ENCODE measurements at regions not wholly inside any gene's neighbourhood (a gene's known extent, or its start where the extent isn't known, plus 50 kb on each side); places are given as distances from the start of the nearest gene placed in this dataset.
"Not testable (repeated sequence)": the region's sequence is repeated elsewhere in the genome, so short reads cannot be mapped to it uniquely, and the experiment has no call there.

DNA sequence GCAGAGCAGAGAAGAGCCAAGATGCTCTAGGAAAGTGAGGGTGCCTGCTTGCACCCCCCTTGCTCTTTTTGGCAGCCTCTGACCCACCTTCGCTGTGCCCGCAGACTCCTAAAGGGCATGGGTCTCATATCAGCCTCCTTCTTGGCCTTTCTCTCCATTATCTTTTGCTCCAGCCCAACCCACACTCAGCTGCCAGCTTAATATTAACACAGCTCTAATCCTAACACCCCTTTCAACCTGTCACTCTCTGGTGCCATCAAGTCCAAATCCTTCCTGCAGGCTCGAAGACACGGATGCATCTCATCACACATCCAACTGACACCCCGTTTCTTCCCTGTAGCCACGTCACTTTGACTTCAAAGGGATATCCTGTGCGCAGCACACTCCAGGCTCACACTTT is 171.6 kb upstream of the AUTS2 start:
- DNase-seq (no peak), ATAC-seq (replicated peaks in 1 of 4) (no peak)
- Histone ChIP-seq H3K4me3 (ENCODE audit: control insufficient read depth in 1 of 2, extremely low read depth in 1 of 2, low read length in 1 of 2) (no peak overlapping the region), H3K9me3 (no peaks in the 10 kb centered on the region), H3K36me3 (ENCODE audit: control insufficient read depth in 2 of 2, extremely low read depth in 1 of 2, insufficient read depth in 1 of 2, low read length in 1 of 2) (no peaks in the 10 kb centered on the region), H3K27me3 (replicated peaks in 1 of 2; ENCODE audit: control insufficient read depth in 2 of 2, extremely low read depth in 1 of 2, insufficient read depth in 2 of 2, low read length in 1 of 2) (peaks cover 0 to 24% of the 10 kb centered on the region in 2 experiments), H3K4me1 (ENCODE audit: control insufficient read depth in 1 of 2, extremely low read depth in 1 of 2, insufficient read depth in 2 of 2, low read length in 2 of 2) (peaks cover 0 to 4% of the 10 kb centered on the region in 2 experiments), H3K27ac (ENCODE audit: low read length) (no peak overlapping the region)
- ChIA-PET POLR2A (no interaction called here), CTCF (no interaction called here)
- Mint-ChIP-seq H3K27ac (no peak overlapping the region), H3K4me1 (peaks cover 1 to 14% (median 2%) of the 10 kb centered on the region in 3 donors), H3K36me3 (no peaks in the 10 kb centered on the region), H3K9me3 (peaks cover 0 to 12% (median 8%) of the 10 kb centered on the region in 3 donors), H3K27me3 (peaks cover 6 to 23% of the 10 kb centered on the region in 2 donors), H3K4me3 (no peak overlapping the region)
- 75% methylated on average over 7 of the region's 7 CpGs for WGBS (ENCODE audit: insufficient coverage)

DNA sequence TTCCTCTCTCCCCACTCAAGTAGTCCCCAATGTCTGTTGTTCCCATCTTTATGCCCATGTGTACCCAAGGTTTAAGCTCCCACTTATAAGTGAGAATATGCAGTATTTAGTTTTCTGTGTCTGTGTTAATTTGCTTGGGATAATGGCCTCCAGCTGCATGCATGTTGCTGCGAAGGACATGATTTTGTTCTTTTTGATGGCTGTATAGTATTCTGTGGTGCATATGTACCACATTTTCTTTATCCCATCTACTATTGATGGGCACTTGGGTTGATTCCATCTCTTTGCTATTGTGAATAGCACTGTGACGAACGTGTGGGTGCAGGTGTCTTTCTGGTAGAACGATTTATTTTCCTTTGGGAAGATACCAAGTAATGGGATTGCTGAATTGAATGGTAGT is 170.2 kb upstream of the AUTS2 start:
- H3K36me3 Mint-ChIP-seq, result no peaks in the 10 kb centered on the region
- Histone ChIP-seq H3K36me3 (ENCODE audit: control insufficient read depth in 2 of 2, extremely low read depth in 1 of 2, insufficient read depth in 1 of 2, low read length in 1 of 2) (no peaks in the 10 kb centered on the region), H3K4me1 (ENCODE audit: control insufficient read depth in 1 of 2, extremely low read depth in 1 of 2, insufficient read depth in 2 of 2, low read length in 2 of 2) (peaks cover 0 to 4% of the 10 kb centered on the region in 2 experiments), H3K4me3 (ENCODE audit: control insufficient read depth in 1 of 2, extremely low read depth in 1 of 2, low read length in 1 of 2) (no peak overlapping the region), H3K9me3 (no peaks in the 10 kb centered on the region), H3K27me3 (replicated peaks in 1 of 2; ENCODE audit: control insufficient read depth in 2 of 2, extremely low read depth in 1 of 2, insufficient read depth in 2 of 2, low read length in 1 of 2) (peaks cover 0 to 24% of the 10 kb centered on the region in 2 experiments), H3K27ac (ENCODE audit: low read length) (no peak overlapping the region)
- peaks cover 1 to 14% (median 2%) of the 10 kb centered on the region in 3 donors for H3K4me1 Mint-ChIP-seq
- H3K27me3 Mint-ChIP-seq, result peaks cover 6 to 27% of the 10 kb centered on the region in 2 donors
- peaks cover 0 to 10% (median 8%) of the 10 kb centered on the region in 3 donors for H3K9me3 Mint-ChIP-seq
- WGBS (ENCODE audit: insufficient coverage), result no CpG with 5 or more reads among the region's 4 CpGs
- DNase-seq (no peak), ATAC-seq (replicated peaks in 1 of 4) (no peak)
- CTCF ChIA-PET, result no interaction called here
- no peak overlapping the region for H3K27ac Mint-ChIP-seq
- H3K4me3 Mint-ChIP-seq, result no peak overlapping the region
- POLR2A ChIA-PET, result no interaction called here

DNA sequence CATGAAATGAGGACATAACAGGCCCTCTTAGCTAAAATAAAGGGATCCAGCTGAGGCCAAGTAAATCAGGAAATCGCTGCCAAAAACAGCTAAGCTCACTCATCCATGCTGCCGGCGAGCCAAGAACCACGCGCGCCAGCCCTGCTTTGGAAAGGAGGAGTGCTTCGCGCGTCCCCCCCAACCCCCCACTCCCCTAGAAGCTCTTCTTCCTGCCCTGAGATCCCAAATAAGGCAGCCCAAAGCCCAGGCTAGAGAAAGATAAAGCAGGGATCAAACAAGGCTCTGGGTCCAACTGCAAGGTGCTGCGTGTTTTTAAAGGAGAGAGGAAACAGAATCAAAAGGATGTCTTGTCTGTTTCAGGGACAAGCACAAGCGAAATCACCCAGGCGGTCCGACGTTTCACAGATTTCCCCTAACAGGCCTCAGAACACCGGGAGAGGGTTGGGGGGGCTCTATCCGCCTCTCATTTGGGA is 168.3 kb upstream of the AUTS2 start:
- no peak overlapping the region for H3K4me3 Mint-ChIP-seq
- H3K9me3 ChIP-seq, result no peaks in the 10 kb centered on the region
- H3K9me3 Mint-ChIP-seq, result peaks cover 0 to 13% (median 12%) of the 10 kb centered on the region in 3 donors
- no peak overlapping the region for H3K4me3 ChIP-seq (ENCODE audit: control insufficient read depth in 1 of 2, extremely low read depth in 1 of 2, low read length in 1 of 2)
- ChIA-PET POLR2A (no interaction called here), CTCF (no interaction called here)
- no peak overlapping the region for H3K27ac ChIP-seq (ENCODE audit: low read length)
- peaks cover 6 to 31% of the 10 kb centered on the region in 2 donors for H3K27me3 Mint-ChIP-seq
- H3K36me3 Mint-ChIP-seq, result no peaks in the 10 kb centered on the region
- no peaks in the 10 kb centered on the region for H3K36me3 ChIP-seq (ENCODE audit: control insufficient read depth in 2 of 2, extremely low read depth in 1 of 2, insufficient read depth in 1 of 2, low read length in 1 of 2)
- DNase-seq (no peak), ATAC-seq (replicated peaks in 1 of 4) (no peak)
- peaks cover 0 to 4% of the 10 kb centered on the region in 2 experiments for H3K4me1 ChIP-seq (ENCODE audit: control insufficient read depth in 1 of 2, extremely low read depth in 1 of 2, insufficient read depth in 2 of 2, low read length in 2 of 2)
- no peak overlapping the region for H3K27ac Mint-ChIP-seq
- H3K27me3 ChIP-seq (replicated peaks in 1 of 2; ENCODE audit: control insufficient read depth in 2 of 2, extremely low read depth in 1 of 2, insufficient read depth in 2 of 2, low read length in 1 of 2), result peaks cover 0 to 24% of the 10 kb centered on the region in 2 experiments
- H3K4me1 Mint-ChIP-seq, result peaks cover 1 to 14% (median 4%) of the 10 kb centered on the region in 3 donors
- WGBS (ENCODE audit: insufficient coverage), result 21% methylated on average over 2 of the region's 16 CpGs

DNA sequence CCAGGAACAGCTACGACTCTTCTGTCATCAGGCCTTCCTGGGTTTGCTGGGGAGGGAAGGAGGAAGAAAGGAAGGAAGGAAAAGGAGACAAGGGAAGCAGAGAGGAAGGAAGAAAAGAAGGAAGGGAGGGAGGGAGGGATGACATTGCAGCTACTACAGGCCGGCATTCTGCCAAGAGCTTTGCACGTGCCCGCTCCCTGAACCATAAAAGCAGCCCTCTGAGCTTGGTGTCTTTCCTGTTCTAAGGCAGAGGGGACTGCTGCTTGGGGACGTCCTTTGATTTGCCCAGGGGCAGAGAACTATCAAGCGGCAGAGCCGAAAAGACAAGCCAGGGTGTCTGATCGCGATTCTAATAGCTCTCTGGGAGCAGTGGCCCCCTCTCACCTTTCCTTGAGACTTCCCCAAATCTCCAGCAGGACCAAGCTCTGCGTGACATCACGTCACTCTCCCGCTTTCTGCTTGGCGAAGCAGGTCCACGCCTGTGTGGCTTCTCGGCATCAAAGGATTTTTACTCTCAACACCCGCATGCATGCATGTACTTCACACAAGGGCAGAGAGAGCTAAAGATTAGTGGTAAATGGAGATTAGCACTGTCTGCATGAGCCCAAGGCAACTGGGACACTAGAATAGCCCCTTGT is 167.8 kb upstream of the AUTS2 start:
- H3K36me3 Mint-ChIP-seq, result no peaks in the 10 kb centered on the region
- no peak overlapping the region for H3K4me3 ChIP-seq (ENCODE audit: control insufficient read depth in 1 of 2, extremely low read depth in 1 of 2, low read length in 1 of 2)
- 10% methylated on average over 9 of the region's 16 CpGs for WGBS (ENCODE audit: insufficient coverage)
- peaks cover 6 to 31% of the 10 kb centered on the region in 2 donors for H3K27me3 Mint-ChIP-seq
- peaks cover 0 to 13% (median 12%) of the 10 kb centered on the region in 3 donors for H3K9me3 Mint-ChIP-seq
- ChIA-PET POLR2A (no interaction called here), CTCF (no interaction called here)
- DNase-seq (no peak), ATAC-seq (replicated peaks in 1 of 4) (no peak)
- H3K9me3 ChIP-seq, result no peaks in the 10 kb centered on the region
- H3K27me3 ChIP-seq (replicated peaks in 1 of 2; ENCODE audit: control insufficient read depth in 2 of 2, extremely low read depth in 1 of 2, insufficient read depth in 2 of 2, low read length in 1 of 2), result peaks cover 0 to 24% of the 10 kb centered on the region in 2 experiments
- H3K27ac ChIP-seq (ENCODE audit: low read length), result no peak overlapping the region
- no peak overlapping the region for H3K27ac Mint-ChIP-seq
- H3K36me3 ChIP-seq (ENCODE audit: control insufficient read depth in 2 of 2, extremely low read depth in 1 of 2, insufficient read depth in 1 of 2, low read length in 1 of 2), result no peaks in the 10 kb centered on the region
- peaks cover 1 to 14% (median 4%) of the 10 kb centered on the region in 3 donors for H3K4me1 Mint-ChIP-seq
- H3K4me3 Mint-ChIP-seq, result no peak overlapping the region
- peaks cover 0 to 4% of the 10 kb centered on the region in 2 experiments for H3K4me1 ChIP-seq (ENCODE audit: control insufficient read depth in 1 of 2, extremely low read depth in 1 of 2, insufficient read depth in 2 of 2, low read length in 2 of 2)

DNA sequence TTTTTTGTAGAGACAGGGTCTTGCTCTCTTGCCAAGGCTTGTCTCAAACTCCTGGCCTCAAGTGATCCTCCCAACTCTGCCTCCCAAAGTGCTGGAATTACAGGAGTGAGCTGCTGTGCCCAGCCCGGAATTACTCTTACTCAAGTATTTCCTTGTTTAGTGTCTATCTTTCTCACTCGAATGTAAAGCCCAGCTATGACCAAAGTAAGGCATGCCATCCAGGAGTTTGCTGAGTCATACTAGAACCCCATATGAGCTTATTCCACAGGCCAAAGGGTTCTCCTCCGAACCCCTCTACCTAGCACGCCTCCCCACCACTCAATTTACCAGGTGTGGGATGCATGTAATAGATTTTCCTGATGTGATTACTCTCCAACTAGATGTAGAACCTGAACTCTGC is 166.6 kb upstream of the AUTS2 start:
- H3K36me3 Mint-ChIP-seq, result no peaks in the 10 kb centered on the region
- H3K4me3 Mint-ChIP-seq, result no peak overlapping the region
- Histone ChIP-seq H3K36me3 (ENCODE audit: control insufficient read depth in 2 of 2, extremely low read depth in 1 of 2, insufficient read depth in 1 of 2, low read length in 1 of 2) (no peaks in the 10 kb centered on the region), H3K4me1 (ENCODE audit: control insufficient read depth in 1 of 2, extremely low read depth in 1 of 2, insufficient read depth in 2 of 2, low read length in 2 of 2) (peaks cover 0 to 4% of the 10 kb centered on the region in 2 experiments), H3K27ac (ENCODE audit: low read length) (no peak overlapping the region), H3K27me3 (replicated peaks in 1 of 2; ENCODE audit: control insufficient read depth in 2 of 2, extremely low read depth in 1 of 2, insufficient read depth in 2 of 2, low read length in 1 of 2) (peaks cover 0 to 27% of the 10 kb centered on the region in 2 experiments), H3K9me3 (no peaks in the 10 kb centered on the region), H3K4me3 (ENCODE audit: control insufficient read depth in 1 of 2, extremely low read depth in 1 of 2, low read length in 1 of 2) (no peak overlapping the region)
- POLR2A ChIA-PET, result no interaction called here
- DNase-seq (no peak), ATAC-seq (replicated peaks in 1 of 4) (no peak)
- no peak overlapping the region for H3K27ac Mint-ChIP-seq
- peaks cover 1 to 14% (median 4%) of the 10 kb centered on the region in 3 donors for H3K4me1 Mint-ChIP-seq
- 83% methylated on average over 2 of the region's 4 CpGs for WGBS (ENCODE audit: insufficient coverage)
- peaks cover 6 to 31% of the 10 kb centered on the region in 2 donors for H3K27me3 Mint-ChIP-seq
- CTCF ChIA-PET, result no interaction called here
- H3K9me3 Mint-ChIP-seq, result peaks cover 0 to 13% (median 12%) of the 10 kb centered on the region in 3 donors

DNA sequence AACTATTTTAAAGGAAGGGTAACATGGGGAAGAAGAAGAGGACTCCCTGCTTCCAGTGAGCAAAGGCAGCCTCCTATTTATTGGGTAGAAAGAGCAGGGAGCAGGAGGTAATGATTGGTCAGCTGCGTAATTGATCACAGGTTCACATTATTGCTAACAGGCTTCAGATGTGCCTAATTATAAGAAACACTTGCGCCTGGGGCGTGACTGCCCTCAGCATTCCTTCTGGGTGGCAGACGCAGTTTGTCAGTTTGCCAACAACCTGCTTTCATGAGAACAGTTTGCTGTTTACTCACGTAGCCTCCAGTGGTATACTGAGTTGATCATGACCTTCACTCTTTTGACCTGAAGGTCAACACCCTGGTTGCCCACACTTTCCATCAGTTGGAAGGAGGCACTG is 166.0 kb upstream of the AUTS2 start:
- H3K4me3 Mint-ChIP-seq, result not testable (repeated sequence)

More for the DNA sequence above, 166.0 kb upstream of the AUTS2 start:
- Mint-ChIP-seq H3K27me3 (peaks cover 6 to 31% of the 10 kb centered on the region in 2 donors), H3K4me1 (peaks cover 1 to 14% (median 4%) of the 10 kb centered on the region in 3 donors), H3K9me3 (peaks cover 0 to 13% (median 12%) of the 10 kb centered on the region in 3 donors)
- H3K27ac Mint-ChIP-seq; POLR2A ChIA-PET; H3K4me1 ChIP-seq (ENCODE audit: control insufficient read depth in 1 of 2, extremely low read depth in 1 of 2, insufficient read depth in 2 of 2, low read length in 2 of 2); ATAC-seq (replicated peaks in 1 of 4); H3K9me3 ChIP-seq; H3K27ac ChIP-seq (ENCODE audit: low read length); H3K36me3 Mint-ChIP-seq; H3K36me3 ChIP-seq (ENCODE audit: control insufficient read depth in 2 of 2, extremely low read depth in 1 of 2, insufficient read depth in 1 of 2, low read length in 1 of 2); H3K4me3 ChIP-seq (ENCODE audit: control insufficient read depth in 1 of 2, extremely low read depth in 1 of 2, low read length in 1 of 2); CTCF ChIA-PET; DNase-seq: not testable (repeated sequence)
- WGBS (ENCODE audit: insufficient coverage), result 88% methylated on average over 5 of the region's 5 CpGs
- H3K27me3 ChIP-seq (replicated peaks in 1 of 2; ENCODE audit: control insufficient read depth in 2 of 2, extremely low read depth in 1 of 2, insufficient read depth in 2 of 2, low read length in 1 of 2), result peaks cover 0 to 29% of the 10 kb centered on the region in 2 experiments
